ENCODE measurements at regions not wholly inside any gene's neighbourhood (a gene's known extent, or its start where the extent isn't known, plus 50 kb on each side); places are given as distances from the start of the nearest gene placed in this dataset.

GRCh38 chr2:9053534-9053931 lies 50.0 kb upstream of the MBOAT2 start:
- WGBS, 2 donors (ENCODE audit: low coverage in 1 of 2): 67 to 80% methylated on average over 2 of the region's 2 CpGs
- Histone ChIP-seq H3K4me3 (no peak overlapping the region), H3K9me3 (no peaks in the 10 kb centered on the region), H3K4me1 (peaks cover 0 to 5% (median 0%) of the 10 kb centered on the region in 4 donors), H3K36me3 (no peaks in the 10 kb centered on the region), H3K27me3 (no peaks in the 10 kb centered on the region), H3K27ac (no peak overlapping the region)
- TF ChIP-seq EP300 (IDR thresholded peaks at IDR 0.05; ENCODE audit: low read depth): no peak
- TF ChIP-seq POLR2AphosphoS5 (IDR thresholded peaks at IDR 0.05): no peak
- no peak for TF ChIP-seq POLR2A (IDR thresholded peaks at IDR 0.05)
- TF ChIP-seq CTCF (IDR thresholded peaks at IDR 0.05): no peak
- no peak for DNase-seq
- intact Hi-C loops (cut with DNase I; ENCODE audit: low total_unique reads): no loop called here
- in situ Hi-C loops (cut with MboI; ENCODE audit: low pct_ligation_motif_present in 1 of 4, low pct_unique_long_range_greater_than_20kb in 1 of 4, low sequenced_read_pairs in 3 of 4): no loop called here

Data from transverse colon (tissue), 4 donors.